ENCODE measurements at regions not wholly inside any gene's neighbourhood (a gene's known extent, or its start where the extent isn't known, plus 50 kb on each side); places are given as distances from the start of the nearest gene placed in this dataset.

DNA sequence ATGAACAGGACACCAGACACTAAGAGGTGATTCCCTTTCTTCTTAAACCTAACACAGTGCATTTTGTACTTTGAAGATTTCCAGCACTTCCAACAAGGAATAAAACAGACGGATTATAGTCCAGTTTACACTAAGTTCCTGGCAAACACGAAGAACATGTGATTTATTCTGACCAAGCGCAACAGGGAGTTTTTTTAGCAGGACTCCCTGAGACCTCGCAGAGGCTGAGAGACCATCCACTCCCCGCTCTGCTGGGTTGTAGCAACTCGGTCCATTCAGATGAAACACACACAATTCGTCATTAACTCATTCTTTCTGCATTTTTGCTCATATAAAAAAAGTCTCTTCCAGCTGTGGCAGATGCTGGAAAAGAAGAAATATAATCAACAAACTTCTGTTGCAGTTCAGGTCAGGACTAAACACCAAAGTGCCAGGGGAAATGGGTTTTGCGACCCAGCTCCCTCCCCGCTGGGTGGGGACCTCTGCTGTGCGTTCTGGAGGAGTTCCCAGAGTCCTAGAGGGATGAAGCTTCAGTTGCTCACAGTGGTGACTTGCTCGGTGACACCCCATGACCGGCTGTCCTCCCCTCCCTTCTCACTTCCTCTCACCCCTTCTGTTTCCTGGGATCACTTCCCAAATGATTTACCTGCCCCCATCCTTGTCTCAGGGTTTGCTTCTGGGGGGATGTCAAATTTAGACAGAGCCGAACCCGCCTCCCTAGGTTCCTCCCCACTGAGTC lies 52.5 kb downstream of the KCNF1 start:
- ATAC-seq, result no peak

DNA sequence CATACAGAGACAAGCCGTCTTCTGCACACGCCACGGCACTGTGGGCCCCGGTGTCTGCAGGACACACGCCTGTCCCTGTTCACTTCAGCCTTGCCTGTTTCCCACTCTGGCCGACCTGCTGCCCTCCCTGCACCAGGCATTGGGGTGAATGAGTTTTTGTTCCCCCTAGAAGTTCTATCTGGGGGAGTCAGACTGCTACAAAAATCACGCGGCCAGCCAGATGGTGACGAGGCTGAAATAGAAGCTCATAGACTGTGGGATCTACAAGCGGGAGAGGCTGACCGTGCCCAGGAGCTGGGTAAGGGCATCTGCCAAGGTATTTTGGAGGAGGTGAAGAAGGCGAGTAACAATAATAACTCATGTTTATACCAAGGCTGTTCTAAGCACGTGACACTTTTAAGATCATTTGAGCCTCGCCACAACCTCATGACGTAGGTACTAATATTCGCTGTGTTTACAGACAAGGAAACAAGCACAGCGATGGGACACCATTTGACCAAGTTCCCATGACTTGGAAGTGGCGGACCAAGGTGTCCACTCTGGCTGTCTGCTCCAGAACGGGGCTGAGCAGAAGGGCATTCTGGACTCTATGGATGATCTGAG lies 53.6 kb downstream of the KCNF1 start:
- no peaks in the 10 kb centered on the region for H3K36me3 ChIP-seq
- TF ChIP-seq, protein P1, sequence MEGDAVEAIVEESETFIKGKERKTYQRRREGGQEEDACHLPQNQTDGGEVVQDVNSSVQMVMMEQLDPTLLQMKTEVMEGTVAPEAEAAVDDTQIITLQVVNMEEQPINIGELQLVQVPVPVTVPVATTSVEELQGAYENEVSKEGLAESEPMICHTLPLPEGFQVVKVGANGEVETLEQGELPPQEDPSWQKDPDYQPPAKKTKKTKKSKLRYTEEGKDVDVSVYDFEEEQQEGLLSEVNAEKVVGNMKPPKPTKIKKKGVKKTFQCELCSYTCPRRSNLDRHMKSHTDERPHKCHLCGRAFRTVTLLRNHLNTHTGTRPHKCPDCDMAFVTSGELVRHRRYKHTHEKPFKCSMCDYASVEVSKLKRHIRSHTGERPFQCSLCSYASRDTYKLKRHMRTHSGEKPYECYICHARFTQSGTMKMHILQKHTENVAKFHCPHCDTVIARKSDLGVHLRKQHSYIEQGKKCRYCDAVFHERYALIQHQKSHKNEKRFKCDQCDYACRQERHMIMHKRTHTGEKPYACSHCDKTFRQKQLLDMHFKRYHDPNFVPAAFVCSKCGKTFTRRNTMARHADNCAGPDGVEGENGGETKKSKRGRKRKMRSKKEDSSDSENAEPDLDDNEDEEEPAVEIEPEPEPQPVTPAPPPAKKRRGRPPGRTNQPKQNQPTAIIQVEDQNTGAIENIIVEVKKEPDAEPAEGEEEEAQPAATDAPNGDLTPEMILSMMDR (IDR thresholded peaks at IDR 0.05), result no peak
- ATAC-seq (no peak), DNase-seq (peak in 1 of 4 donors; percentile 43)
- H3K27ac ChIP-seq, result no peak overlapping the region
- no peak overlapping the region for H3K4me3 ChIP-seq
- no peaks in the 10 kb centered on the region for H3K4me1 ChIP-seq
- intact Hi-C loops (cut with DNase I), result no loop called here
- peaks cover 0 to 27% of the 10 kb centered on the region in 2 donors for H3K27me3 ChIP-seq
- H3K9me3 ChIP-seq, result no peaks in the 10 kb centered on the region

More for the DNA sequence above, 52.5 kb downstream of the KCNF1 start:
- TF ChIP-seq, protein P1 (IDR thresholded peaks at IDR 0.05), result no peak
- Histone ChIP-seq H3K36me3 (no peaks in the 10 kb centered on the region), H3K27ac (no peak overlapping the region), H3K27me3 (peaks cover 0 to 23% of the 10 kb centered on the region in 2 donors), H3K4me1 (no peaks in the 10 kb centered on the region), H3K9me3 (no peaks in the 10 kb centered on the region), H3K4me3 (no peak overlapping the region)
- DNase-seq, result peak in 2 of 4 donors; percentile 30
- intact Hi-C loops (cut with DNase I), result no loop called here

DNA sequence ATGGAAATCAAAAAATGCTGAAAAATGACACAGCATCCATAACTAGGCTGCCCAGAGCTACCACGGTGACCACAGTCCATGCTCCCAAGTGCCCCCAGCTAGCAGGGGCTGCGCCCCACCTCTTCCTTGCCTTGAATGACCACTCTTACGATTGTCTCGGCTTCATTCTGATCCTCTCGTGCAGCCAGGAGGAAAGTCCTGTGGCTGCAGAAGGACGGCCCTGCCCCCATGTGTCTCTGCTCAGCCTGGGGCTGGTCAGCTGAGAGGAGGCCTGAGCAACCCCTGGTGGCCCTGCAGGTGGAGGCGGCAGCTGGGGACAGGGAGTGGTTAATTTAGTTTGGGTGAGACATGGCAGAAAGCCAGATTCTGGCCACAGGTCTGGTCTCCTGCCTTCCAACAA lies 54.3 kb downstream of the KCNF1 start:
- H3K27me3 ChIP-seq, result peaks cover 0 to 24% of the 10 kb centered on the region in 2 donors
- H3K27ac ChIP-seq, result no peak overlapping the region
- H3K4me3 ChIP-seq, result no peak overlapping the region
- H3K36me3 ChIP-seq, result no peaks in the 10 kb centered on the region
- no peak for ATAC-seq
- intact Hi-C loops (cut with DNase I), result no loop called here
- TF ChIP-seq, protein P1 (IDR thresholded peaks at IDR 0.05), result no peak
- peak in 1 of 4 donors; percentile 31 for DNase-seq
- no peaks in the 10 kb centered on the region for H3K9me3 ChIP-seq
- H3K4me1 ChIP-seq, result no peaks in the 10 kb centered on the region

DNA sequence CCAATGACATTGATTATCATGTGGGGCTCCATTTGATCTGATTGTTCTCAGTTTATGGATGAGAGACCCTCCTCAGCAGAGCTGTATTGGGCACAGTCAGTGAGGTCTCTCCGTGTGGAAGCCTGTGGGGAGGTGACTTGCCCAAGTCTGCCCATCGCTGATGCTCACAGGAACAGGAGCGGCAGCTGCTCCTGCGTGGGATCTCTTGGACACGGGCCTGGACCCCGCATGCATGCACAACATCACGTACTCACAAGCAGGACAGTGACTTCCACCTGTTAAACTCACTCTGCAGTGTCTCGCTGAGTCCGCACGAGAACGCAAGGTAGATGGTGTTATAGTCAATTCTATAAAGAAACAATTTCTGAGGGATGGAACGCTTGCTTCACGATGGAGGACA lies 55.0 kb downstream of the KCNF1 start:
- H3K4me1 ChIP-seq, result no peaks in the 10 kb centered on the region
- TF ChIP-seq, protein P1 (IDR thresholded peaks at IDR 0.05), result no peak

DNA sequence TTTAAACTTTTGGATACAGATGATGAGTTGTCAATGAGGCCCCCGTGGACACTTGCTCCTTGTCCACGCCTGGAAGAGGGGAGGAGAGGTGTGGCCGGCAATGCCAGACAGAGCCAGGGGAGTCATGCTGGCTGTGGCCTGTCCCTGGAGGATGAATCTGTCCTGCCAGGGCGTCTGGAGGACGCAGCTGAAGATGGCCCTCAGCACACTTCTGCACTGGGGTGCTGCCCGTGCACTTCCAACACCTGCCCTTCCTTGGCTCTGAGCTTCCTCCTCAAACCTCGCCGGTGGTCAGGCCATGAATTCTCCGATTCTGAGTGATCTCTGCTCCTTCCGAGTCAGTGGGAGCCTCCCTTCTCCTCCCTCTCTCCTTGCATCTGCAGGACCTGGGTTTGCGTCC lies 56.4 kb downstream of the KCNF1 start:
- intact Hi-C loops (cut with DNase I), result no loop called here
- no peaks in the 10 kb centered on the region for H3K4me1 ChIP-seq
- H3K27ac ChIP-seq, result no peak overlapping the region
- no peaks in the 10 kb centered on the region for H3K36me3 ChIP-seq
- no peaks in the 10 kb centered on the region for H3K9me3 ChIP-seq
- ATAC-seq (no peak), DNase-seq (peak in 1 of 4 donors; percentile 60)
- peaks cover 0 to 22% of the 10 kb centered on the region in 2 donors for H3K27me3 ChIP-seq
- TF ChIP-seq, protein P1 (IDR thresholded peaks at IDR 0.05), result no peak
- H3K4me3 ChIP-seq, result no peak overlapping the region

More for the DNA sequence above, 55.0 kb downstream of the KCNF1 start:
- Histone ChIP-seq H3K9me3 (no peaks in the 10 kb centered on the region), H3K4me3 (no peak overlapping the region), H3K27me3 (peaks cover 0 to 26% of the 10 kb centered on the region in 2 donors), H3K27ac (no peak overlapping the region), H3K36me3 (no peaks in the 10 kb centered on the region)
- intact Hi-C loops (cut with DNase I), result no loop called here
- ATAC-seq (no peak), DNase-seq (peak in 1 of 4 donors; percentile 28)
